ENCODE measurements at regions not wholly inside any gene's neighbourhood (a gene's known extent, or its start where the extent isn't known, plus 50 kb on each side); places are given as distances from the start of the nearest gene placed in this dataset.

- Histone ChIP-seq H3K4me1 (ENCODE audit: control insufficient read depth, insufficient read depth, low read length) (no peaks in the 10 kb centered on the region), H3K9me3 (ENCODE audit: control insufficient read depth, insufficient read depth, low read depth, low read length) (no peaks in the 10 kb centered on the region), H3K4me3 (ENCODE audit: low read depth in 2 of 2, low read length in 2 of 2) (no peak overlapping the region), H3K36me3 (ENCODE audit: control insufficient read depth, insufficient read depth, low read length) (no peaks in the 10 kb centered on the region), H3K27ac (ENCODE audit: low read length) (no peak overlapping the region), H3K27me3 (ENCODE audit: control insufficient read depth, insufficient read depth, low read length) (no peaks in the 10 kb centered on the region)
- DNase-seq (ENCODE audit: low read depth, low spot score) (no peak), ATAC-seq (no peak)
- in situ Hi-C loops (cut with HindIII; ENCODE audit: low pct_unique_long_range_greater_than_20kb, low sequenced_read_pairs): no loop called here
- CTCF ChIA-PET: no interaction called here
- BruUV-seq (replicated peaks): no TSS peak
- no peak for TF ChIP-seq REST (IDR thresholded peaks at IDR 0.05; ENCODE audit: insufficient read depth in 1 of 2, low read depth in 2 of 2, low read length in 1 of 2)
- no peak for TF ChIP-seq TCF7L2 (IDR thresholded peaks at IDR 0.05; ENCODE audit: low read depth, low read length)
- no peak for TF ChIP-seq SIN3A (IDR thresholded peaks at IDR 0.05; ENCODE audit: borderline replicate concordance, insufficient read depth, low read depth, low read length)
- TF ChIP-seq CTCF (IDR thresholded peaks at IDR 0.05): no peak
- no peak for TF ChIP-seq POLR2AphosphoS5 (IDR thresholded peaks at IDR 0.05; ENCODE audit: low read depth, low read length)
- POLR2A ChIA-PET: interaction anchor here (0.6 kb wide), 1 partner anchor 540 kb away, joined by 3 read pairs; no protein-coding TSS in a partner anchor
- intact Hi-C loops (cut with micrococcal nuclease; ENCODE audit: unreplicated experiment): no loop called here
Observed at GRCh38 chr2:56613920-56614319, 430.1 kb downstream of the CCDC85A start.

- BruUV-seq (replicated peaks): no TSS peak
Observed at GRCh38 chr2:56615760-56616159, 432.0 kb downstream of the CCDC85A start.

More at GRCh38 chr2:56615760-56616159, 432.0 kb downstream of the CCDC85A start:
- H3K36me3 ChIP-seq (ENCODE audit: control insufficient read depth, insufficient read depth, low read length): no peaks in the 10 kb centered on the region
- H3K4me3 ChIP-seq (ENCODE audit: low read depth in 2 of 2, low read length in 2 of 2): no peak overlapping the region
- CTCF ChIA-PET: no interaction called here
- POLR2A ChIA-PET: no interaction called here
- H3K9me3 ChIP-seq (ENCODE audit: control insufficient read depth, insufficient read depth, low read depth, low read length): no peaks in the 10 kb centered on the region
- TF ChIP-seq REST (IDR thresholded peaks at IDR 0.05; ENCODE audit: insufficient read depth in 1 of 2, low read depth in 2 of 2, low read length in 1 of 2) (no peak), POLR2AphosphoS5 (IDR thresholded peaks at IDR 0.05; ENCODE audit: low read depth, low read length) (no peak), SIN3A (IDR thresholded peaks at IDR 0.05; ENCODE audit: borderline replicate concordance, insufficient read depth, low read depth, low read length) (no peak), CTCF (IDR thresholded peaks at IDR 0.05) (no peak), TCF7L2 (IDR thresholded peaks at IDR 0.05; ENCODE audit: low read depth, low read length) (no peak)
- no peaks in the 10 kb centered on the region for H3K27me3 ChIP-seq (ENCODE audit: control insufficient read depth, insufficient read depth, low read length)
- DNase-seq (ENCODE audit: low read depth, low spot score) (no peak), ATAC-seq (no peak)
- in situ Hi-C loops (cut with HindIII; ENCODE audit: low pct_unique_long_range_greater_than_20kb, low sequenced_read_pairs) (no loop called here), intact Hi-C loops (cut with micrococcal nuclease; ENCODE audit: unreplicated experiment) (no loop called here)
- no peak overlapping the region for H3K27ac ChIP-seq (ENCODE audit: low read length)
- H3K4me1 ChIP-seq (ENCODE audit: control insufficient read depth, insufficient read depth, low read length): no peaks in the 10 kb centered on the region

Measured in Panc1 (cell line).